ENCODE measurements at regions not wholly inside any gene's neighbourhood (a gene's known extent, or its start where the extent isn't known, plus 50 kb on each side); places are given as distances from the start of the nearest gene placed in this dataset.

- TF ChIP-seq ZNF565 (CRISPR knock-in tag; conservative IDR thresholded peaks at IDR 0.05; ENCODE audit: low read depth) (no peak), TCF4 (CRISPR knock-in tag; IDR thresholded peaks at IDR 0.05; ENCODE audit: borderline replicate concordance) (no peak), TOX (CRISPR knock-in tag; IDR thresholded peaks at IDR 0.05; ENCODE audit: borderline replicate concordance) (no peak), CSDC2 (CRISPR knock-in tag; IDR thresholded peaks at IDR 0.05) (no peak), SNAI2 (CRISPR knock-in tag; IDR thresholded peaks at IDR 0.05) (no peak), OSR1 (CRISPR knock-in tag; IDR thresholded peaks at IDR 0.05) (no peak), ZNF8 (CRISPR knock-in tag; IDR thresholded peaks at IDR 0.05) (no peak), ZC3H10 (CRISPR knock-in tag; IDR thresholded peaks at IDR 0.05) (no peak), BACH2 (CRISPR knock-in tag; IDR thresholded peaks at IDR 0.05; ENCODE audit: borderline replicate concordance) (no peak), ESRRG (CRISPR knock-in tag; IDR thresholded peaks at IDR 0.05) (no peak)
- ATAC-seq = no peak
Observed at GRCh38 chr18:61148322-61148721, 184.9 kb upstream of the CDH20 start.

GRCh38 chr18:61149786-61150185 is 183.4 kb upstream of the CDH20 start:
- no peak for TF ChIP-seq ZFP30 (CRISPR knock-in tag; IDR thresholded peaks at IDR 0.05)
- no peak for TF ChIP-seq CSDC2 (CRISPR knock-in tag; IDR thresholded peaks at IDR 0.05)
- no peak for TF ChIP-seq TSHZ2 (CRISPR knock-in tag; IDR thresholded peaks at IDR 0.05)
- no peak for TF ChIP-seq ARNTL (CRISPR knock-in tag; IDR thresholded peaks at IDR 0.05; ENCODE audit: borderline replicate concordance, low read depth)
- no peak for TF ChIP-seq CSRNP3 (CRISPR knock-in tag; IDR thresholded peaks at IDR 0.05)
- no peak for TF ChIP-seq SNAI2 (CRISPR knock-in tag; IDR thresholded peaks at IDR 0.05)
- no peak for TF ChIP-seq PPARA (CRISPR knock-in tag; IDR thresholded peaks at IDR 0.05; ENCODE audit: borderline replicate concordance)
- no peak for TF ChIP-seq ZNF8 (CRISPR knock-in tag; IDR thresholded peaks at IDR 0.05)
- TF ChIP-seq GLIS3 (CRISPR knock-in tag; IDR thresholded peaks at IDR 0.05) = no peak
- ATAC-seq = no peak

- no peak for TF ChIP-seq CSRNP3 (CRISPR knock-in tag; IDR thresholded peaks at IDR 0.05)
- TF ChIP-seq BACH2 (CRISPR knock-in tag; IDR thresholded peaks at IDR 0.05; ENCODE audit: borderline replicate concordance) = no peak
- TF ChIP-seq ZNF70 (CRISPR knock-in tag; IDR thresholded peaks at IDR 0.05) = no peak
- no peak for ATAC-seq
Observed at GRCh38 chr18:61153571-61153970, 179.7 kb upstream of the CDH20 start.

GRCh38 chr18:61154866-61155265 is 178.4 kb upstream of the CDH20 start:
- no peak for ATAC-seq
- no peak for TF ChIP-seq ZNF8 (CRISPR knock-in tag; IDR thresholded peaks at IDR 0.05)
- TF ChIP-seq TCF4 (CRISPR knock-in tag; IDR thresholded peaks at IDR 0.05; ENCODE audit: borderline replicate concordance) = no peak
- no peak for TF ChIP-seq CREB5 (CRISPR knock-in tag; IDR thresholded peaks at IDR 0.05; ENCODE audit: low read depth)
- no peak for TF ChIP-seq CSDC2 (CRISPR knock-in tag; IDR thresholded peaks at IDR 0.05)
- no peak for TF ChIP-seq TOX (CRISPR knock-in tag; IDR thresholded peaks at IDR 0.05; ENCODE audit: borderline replicate concordance)
- TF ChIP-seq ZFP30 (CRISPR knock-in tag; IDR thresholded peaks at IDR 0.05) = no peak
- no peak for TF ChIP-seq ZNF70 (CRISPR knock-in tag; IDR thresholded peaks at IDR 0.05)
- no peak for TF ChIP-seq ISL1 (CRISPR knock-in tag; IDR thresholded peaks at IDR 0.05)
- no peak for TF ChIP-seq SNAI2 (CRISPR knock-in tag; IDR thresholded peaks at IDR 0.05)
- TF ChIP-seq ZNF565 (CRISPR knock-in tag; conservative IDR thresholded peaks at IDR 0.05; ENCODE audit: low read depth) = no peak
- no peak for TF ChIP-seq TSHZ2 (CRISPR knock-in tag; IDR thresholded peaks at IDR 0.05)
- no peak for TF ChIP-seq GLIS3 (CRISPR knock-in tag; IDR thresholded peaks at IDR 0.05)
- TF ChIP-seq ZC3H10 (CRISPR knock-in tag; IDR thresholded peaks at IDR 0.05) = no peak
- TF ChIP-seq PATZ1 (CRISPR knock-in tag; IDR thresholded peaks at IDR 0.05; ENCODE audit: borderline replicate concordance) = no peak
- TF ChIP-seq PPARA (CRISPR knock-in tag; IDR thresholded peaks at IDR 0.05; ENCODE audit: borderline replicate concordance) = no peak
- TF ChIP-seq CSRNP3 (CRISPR knock-in tag; IDR thresholded peaks at IDR 0.05) = no peak
- no peak for TF ChIP-seq ARNTL (CRISPR knock-in tag; IDR thresholded peaks at IDR 0.05; ENCODE audit: borderline replicate concordance, low read depth)

Data from SK-N-SH treated with all-trans-retinoic acid at 6 μM for 48 hours (cell line).